Activated CD8-positive, alpha-beta memory T cell treated with anti-CD3 and anti-CD28 coated beads for 1 hour (primary cell): ENCODE measurements at regions not wholly inside any gene's neighbourhood (a gene's known extent, or its start where the extent isn't known, plus 50 kb on each side); places are given as distances from the start of the nearest gene placed in this dataset.

Experiments used
- DNase-seq, 2 donors: peaks; one replicate each; pipeline ENCODE4 v3.0.0-alpha.2; 2020; ENCODE audit warnings: low read depth in 1 of 2; ENCODE audit errors: extremely low read depth in 1 of 2

- no peak for DNase-seq
Observed at GRCh38 chr6:108778421-108779186, 69.6 kb upstream of the ARMC2 start.

- no peak for DNase-seq
Observed at GRCh38 chr6:108779536-108780275, 68.5 kb upstream of the ARMC2 start.

DNA sequence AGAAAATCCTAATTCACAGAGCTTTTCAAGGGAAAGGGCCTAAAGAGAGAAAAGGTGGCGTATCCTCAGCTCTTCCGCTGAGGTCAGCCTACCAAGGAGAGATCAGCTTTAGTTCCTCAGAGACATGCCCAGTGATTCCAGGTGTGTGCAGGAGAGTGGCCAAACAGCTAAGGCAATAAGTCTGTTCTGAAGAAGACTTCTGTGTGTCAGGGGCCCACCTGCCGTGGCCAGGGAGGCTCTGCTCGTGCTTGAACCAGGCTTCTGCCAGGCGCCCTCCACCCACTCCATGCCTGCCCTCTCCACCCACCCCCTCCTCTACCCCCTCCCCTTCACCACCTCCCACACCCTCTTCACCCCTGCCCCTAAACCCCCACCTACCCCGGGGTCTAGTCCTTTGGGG lies 67.4 kb upstream of the ARMC2 start:
- no peak for DNase-seq

DNA sequence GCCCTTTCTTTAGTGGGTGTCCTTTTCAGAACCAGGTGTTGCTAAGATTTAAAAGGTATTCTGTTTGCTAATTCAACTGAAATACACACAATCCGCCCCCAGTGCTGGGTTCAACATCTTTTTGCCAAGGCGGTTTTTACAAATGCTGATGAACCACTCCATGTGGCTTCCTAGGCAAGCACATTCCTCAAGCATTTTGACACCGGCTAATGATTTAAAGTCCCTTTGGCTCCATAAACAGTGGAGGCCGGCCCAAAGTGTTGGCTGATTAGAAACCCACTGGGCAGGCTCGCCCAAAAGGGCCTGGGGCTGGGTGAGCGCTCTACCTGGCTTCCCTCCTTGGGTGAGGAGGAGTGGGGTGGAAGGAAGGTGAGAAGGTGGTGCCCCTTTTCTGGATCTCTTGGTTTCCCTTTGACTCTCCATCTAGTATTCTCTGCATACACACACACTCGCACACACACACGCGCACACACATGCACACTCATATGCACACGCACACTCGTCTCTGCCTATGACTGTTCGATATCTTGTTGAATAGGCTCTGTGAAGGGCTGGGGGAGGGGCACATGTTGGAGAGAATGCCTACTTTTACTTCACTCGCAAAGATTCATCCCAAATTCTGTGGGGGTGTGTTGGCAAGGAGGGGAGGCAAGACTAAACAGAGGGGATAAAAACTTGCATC lies 66.7 kb upstream of the ARMC2 start:
- no peak for DNase-seq

- DNase-seq: peak; percentile 47 to 63
Observed at GRCh38 chr6:108782179-108783041, 65.8 kb upstream of the ARMC2 start.

DNA sequence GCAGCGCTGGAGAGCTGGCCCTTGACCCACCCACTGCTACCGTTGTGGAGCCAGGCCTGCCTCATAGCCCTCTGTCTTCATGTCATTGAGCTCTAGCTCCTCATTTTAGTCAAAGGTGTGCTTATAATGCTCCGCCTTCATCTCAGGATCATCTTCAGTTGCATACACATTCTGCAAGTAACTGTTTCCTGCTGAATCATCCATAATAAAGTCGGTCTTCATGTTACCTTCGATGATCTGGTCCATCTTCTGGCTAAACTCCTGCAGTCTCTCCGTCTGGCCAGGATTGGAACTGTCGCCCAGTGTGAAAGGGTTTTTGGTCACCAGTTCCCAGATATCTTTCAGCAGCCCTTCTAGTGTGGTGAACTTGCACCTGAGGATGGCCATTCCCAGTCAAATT lies 62.6 kb upstream of the ARMC2 start:
- DNase-seq: no peak

GRCh38 chr6:108788416-108788815 lies 59.8 kb upstream of the ARMC2 start:
- no peak for DNase-seq

DNA sequence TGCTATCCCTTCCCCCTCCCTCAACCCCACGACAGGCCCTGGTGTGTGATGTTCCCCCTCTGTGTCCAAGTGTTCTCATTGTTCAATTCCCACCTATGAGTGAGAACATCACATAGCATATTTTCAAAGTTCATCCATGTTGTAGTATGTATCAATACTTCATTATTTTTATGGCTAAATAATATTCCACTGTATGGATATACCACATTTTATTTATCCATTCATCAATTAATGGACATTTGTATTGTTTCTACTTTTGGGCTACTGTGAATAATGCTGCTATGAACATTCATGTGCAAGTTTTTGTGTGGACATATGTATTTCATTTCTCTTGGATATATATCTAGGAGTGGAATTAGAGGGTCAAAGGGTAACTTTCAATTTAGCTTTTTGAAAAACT lies 58.7 kb upstream of the ARMC2 start:
- no peak for DNase-seq

GRCh38 chr6:108791700-108792099 lies 56.5 kb upstream of the ARMC2 start:
- DNase-seq: no peak

GRCh38 chr6:108793516-108794251 lies 54.5 kb upstream of the ARMC2 start:
- DNase-seq: no peak

DNA sequence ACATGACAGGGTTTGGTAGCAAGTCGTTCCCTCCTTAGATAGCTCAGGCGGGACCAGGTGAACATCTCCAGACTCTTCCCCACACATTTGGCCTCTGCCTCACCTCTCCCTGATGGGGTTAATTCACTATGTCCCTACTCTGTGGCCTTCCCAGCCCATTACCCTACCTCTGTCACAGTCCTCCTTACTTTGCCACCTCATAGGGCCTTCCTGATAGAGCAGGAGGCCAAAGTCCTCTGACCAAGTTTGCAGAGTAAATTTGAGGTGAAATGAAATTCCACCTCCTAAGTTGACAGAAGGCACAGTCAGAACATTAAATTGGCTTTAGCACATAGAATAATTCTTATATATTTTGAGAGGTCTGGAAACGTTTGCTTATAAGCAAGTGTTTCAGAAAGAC lies 53.1 kb upstream of the ARMC2 start:
- no peak for DNase-seq

DNA sequence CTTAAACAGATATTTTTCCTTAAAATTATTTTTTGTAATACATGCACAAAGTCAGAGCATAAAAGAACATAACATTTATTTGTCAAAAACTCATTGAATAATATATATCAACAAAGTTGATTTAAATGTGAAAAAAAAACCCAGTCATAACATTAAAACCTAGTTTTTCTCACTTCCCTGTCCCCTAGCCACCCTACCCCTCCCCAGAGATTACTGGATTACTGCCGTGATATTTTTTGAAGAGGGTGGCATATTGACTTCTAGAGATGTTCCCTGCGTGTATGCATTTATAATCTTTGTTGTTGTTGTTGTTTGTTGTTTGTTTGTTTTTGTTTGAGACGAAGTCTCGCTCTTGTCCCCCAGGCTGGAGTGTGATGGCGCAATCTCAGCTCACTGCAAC lies 52.4 kb upstream of the ARMC2 start:
- no peak for DNase-seq

- no peak for DNase-seq
Observed at GRCh38 chr6:108796875-108797274, 51.3 kb upstream of the ARMC2 start.

DNA sequence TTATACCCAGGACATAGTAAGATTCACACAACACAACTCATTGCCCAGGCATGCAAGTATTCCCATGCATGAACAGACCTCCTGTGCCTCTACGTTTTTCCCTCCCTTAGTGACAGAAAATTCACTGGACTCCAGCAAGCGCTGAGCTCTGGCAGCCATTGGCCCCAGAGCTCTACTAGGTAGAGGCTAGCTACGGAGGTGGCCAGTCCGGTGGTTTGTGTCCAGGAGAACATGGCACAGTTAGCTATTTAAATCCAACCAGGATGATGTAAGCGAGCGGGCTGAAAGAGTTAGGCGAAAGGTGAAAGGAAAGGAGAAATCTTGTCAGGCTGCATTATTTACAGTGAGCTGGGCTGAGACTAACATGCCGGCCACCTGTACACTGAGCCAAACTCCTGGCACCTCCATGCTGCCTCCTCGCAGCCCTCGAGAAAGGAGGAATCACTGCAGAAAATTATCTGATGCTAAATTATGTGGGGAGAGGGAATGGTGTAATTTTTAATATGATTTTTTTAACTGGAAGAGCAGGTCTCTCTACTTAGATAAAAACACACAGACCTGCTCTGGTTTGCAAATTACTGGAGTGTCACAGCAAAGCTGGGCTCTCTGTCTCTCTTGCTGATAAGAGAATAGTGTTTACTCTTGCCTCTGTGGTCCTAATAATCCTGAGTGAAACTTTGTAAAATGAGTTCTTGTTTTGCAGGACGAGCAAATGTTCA lies 50.1 kb upstream of the ARMC2 start:
- DNase-seq: no peak
